HEK293 (cell line): ENCODE measurements at regions not wholly inside any gene's neighbourhood (a gene's known extent, or its start where the extent isn't known, plus 50 kb on each side); places are given as distances from the start of the nearest gene placed in this dataset.

Experiments used
- ATF2 ChIP-seq: fragments of 450-650 bp; formaldehyde crosslinking; IDR thresholded peaks from 2 replicates; pipeline ENCODE4 v1.5.1; 2016; ENCODE audit warnings: missing biosample characterization, missing genetic modification characterization, low read depth
- CTCF ChIP-seq: fragments of 450-650 bp; formaldehyde crosslinking; IDR thresholded peaks from 2 replicates; pipeline ENCODE4 v1.5.1; 2016; ENCODE audit warnings: missing biosample characterization, missing genetic modification characterization
- SALL2 ChIP-seq: fragments of 450-650 bp; formaldehyde crosslinking; IDR thresholded peaks from 2 replicates; pipeline ENCODE4 v1.5.0; 2017; ENCODE audit warnings: missing biosample characterization, mild to moderate bottlenecking, missing genetic modification characterization, borderline replicate concordance
- ZBTB11 ChIP-seq: fragments of 450-650 bp; formaldehyde crosslinking; conservative IDR thresholded peaks from 2 replicates; pipeline ENCODE4 v1.5.1; 2016; ENCODE audit warnings: low read depth, missing biosample characterization, missing genetic modification characterization
- ZBTB26 ChIP-seq: fragments of 450-650 bp; formaldehyde crosslinking; optimal IDR thresholded peaks from 2 replicates; pipeline ENCODE3; 2016; ENCODE audit warnings: missing biosample characterization, mild to moderate bottlenecking, missing genetic modification characterization
- ZNF24 ChIP-seq: fragments of 450-650 bp; formaldehyde crosslinking; IDR thresholded peaks from 2 replicates; pipeline ENCODE4 v1.5.1; 2016; ENCODE audit warnings: missing biosample characterization, missing genetic modification characterization
- ZNF324 ChIP-seq: fragments of 450-650 bp; formaldehyde crosslinking; IDR thresholded peaks from 2 replicates; pipeline ENCODE4 v1.5.1; 2016; ENCODE audit warnings: missing biosample characterization, missing genetic modification characterization

- TF ChIP-seq ZNF324 (tag by site-specific recombination) = no peak
- TF ChIP-seq CTCF (tag by site-specific recombination) = no peak
- no peak for TF ChIP-seq ZBTB11 (tag by site-specific recombination)
- no peak for TF ChIP-seq ZNF24 (tag by site-specific recombination)
- TF ChIP-seq ZBTB26 (tag by site-specific recombination) = no peak
- TF ChIP-seq SALL2 = no peak
- TF ChIP-seq ATF2 = no peak
Measured at GRCh38 chr15:56804279-56804678, 71.0 kb upstream of the ZNF280D start.
